GM19452 (cell line): ENCODE measurements at regions not wholly inside any gene's neighbourhood (a gene's known extent, or its start where the extent isn't known, plus 50 kb on each side); places are given as distances from the start of the nearest gene placed in this dataset.
"Not testable (repeated sequence)": the region's sequence is repeated elsewhere in the genome, so short reads cannot be mapped to it uniquely, and the experiment has no call there.

Experiments used
- ATAC-seq: cut with Tn5 transposase; IDR thresholded peaks from one replicate; pipeline ENCODE4 v1.9.1; 2021; ENCODE audit not compliant: unreplicated experiment

DNA sequence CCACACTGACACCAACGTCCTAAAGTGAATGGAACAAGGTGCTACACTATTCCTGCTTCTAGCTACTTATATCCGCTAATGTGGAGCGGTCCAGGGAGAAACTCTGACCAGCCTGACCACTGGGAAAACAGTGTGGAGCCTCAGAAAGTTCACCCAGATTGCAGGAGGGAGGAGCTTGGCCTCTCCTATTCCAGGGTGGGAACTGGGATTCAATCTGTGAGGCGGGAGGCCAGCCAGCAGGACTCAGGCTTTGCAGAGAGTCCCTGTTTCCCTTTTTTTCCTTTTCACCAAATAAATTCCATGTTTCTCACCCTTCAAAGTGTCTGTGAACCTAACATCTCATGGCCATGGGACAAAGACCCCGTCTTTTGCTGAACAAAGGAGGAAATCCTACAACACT, 86.4 kb upstream of the SEMA3C start:
- ATAC-seq, result no peak

DNA sequence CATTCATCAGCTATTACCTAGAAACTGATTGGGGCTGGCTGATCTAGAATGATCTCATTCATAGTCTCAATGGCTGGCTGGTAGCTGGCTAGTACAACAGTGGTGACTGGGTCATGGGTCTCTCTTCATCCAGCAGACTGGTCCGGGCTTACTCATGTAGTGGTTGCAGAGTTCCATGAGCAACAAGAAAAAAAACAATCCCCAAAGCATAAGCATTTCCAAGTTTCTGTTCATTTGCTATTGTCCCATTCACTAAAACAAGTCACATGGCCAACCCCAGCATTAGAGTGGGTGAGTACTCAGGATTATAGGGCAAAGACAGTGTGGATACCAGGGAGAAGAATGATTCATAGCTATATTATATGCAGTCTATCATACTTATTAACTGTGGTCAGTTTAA, 85.2 kb upstream of the SEMA3C start:
- ATAC-seq, result no peak

- ATAC-seq, result no peak
Measured at GRCh38 chr7:81003326-81003725, 84.5 kb upstream of the SEMA3C start.

DNA sequence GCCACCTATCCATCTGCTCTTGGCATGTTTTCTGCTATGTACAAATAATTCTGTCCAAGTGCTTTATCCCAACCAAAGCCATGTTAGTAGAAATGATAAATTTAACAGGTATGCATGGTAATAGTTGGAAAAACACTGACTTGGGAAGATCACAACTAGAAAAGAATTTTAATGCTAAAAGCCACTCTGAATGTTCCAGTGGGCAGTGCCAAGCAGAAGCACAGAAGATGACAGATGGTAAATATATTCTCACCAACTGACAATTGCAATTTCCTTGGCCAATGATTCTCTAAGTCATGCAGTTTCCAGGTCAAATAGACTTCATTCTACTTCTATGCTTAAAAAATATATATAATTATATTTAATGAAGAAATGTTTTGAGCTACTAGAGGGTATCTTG, 83.6 kb upstream of the SEMA3C start:
- ATAC-seq, result no peak

DNA sequence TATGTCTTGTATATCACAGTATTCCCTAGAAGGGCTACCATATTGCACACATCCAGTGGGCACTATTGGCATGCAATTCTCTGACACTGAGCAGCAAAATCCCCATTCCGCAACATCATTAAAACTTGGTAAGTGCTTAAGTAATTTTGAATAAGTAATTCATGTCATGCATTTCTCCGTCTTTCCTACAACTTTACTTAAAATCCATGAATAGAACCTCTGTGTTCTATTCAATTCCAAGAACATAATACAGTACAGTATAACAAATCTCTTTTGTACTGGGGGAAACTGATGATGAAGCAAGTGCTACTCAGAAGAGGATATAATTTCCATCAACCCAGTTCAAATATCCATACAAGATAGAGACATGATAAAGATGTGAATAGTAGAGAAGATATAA, 80.9 kb upstream of the SEMA3C start:
- ATAC-seq, result no peak

DNA sequence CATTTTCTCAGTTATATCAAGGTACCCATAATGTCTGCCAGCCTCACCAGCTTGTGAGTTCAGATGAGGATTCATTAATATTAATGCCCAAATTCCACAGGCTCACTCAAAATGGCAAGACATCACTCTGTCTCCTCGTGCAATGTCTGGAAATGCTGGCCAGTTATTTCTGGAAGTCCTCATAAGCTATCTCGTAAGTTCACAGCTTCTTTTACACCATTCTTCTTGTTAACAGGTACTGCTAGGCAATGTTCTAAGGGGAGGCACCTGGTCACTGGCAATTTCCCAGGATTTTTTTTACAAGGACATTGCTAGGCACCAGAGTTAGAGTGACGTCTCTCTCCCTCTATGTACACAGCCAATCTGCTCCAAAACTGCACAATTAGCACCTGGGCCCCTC, 80.2 kb upstream of the SEMA3C start:
- ATAC-seq, result no peak

GRCh38 chr7:80997841-80998240, 79.0 kb upstream of the SEMA3C start:
- no peak for ATAC-seq

DNA sequence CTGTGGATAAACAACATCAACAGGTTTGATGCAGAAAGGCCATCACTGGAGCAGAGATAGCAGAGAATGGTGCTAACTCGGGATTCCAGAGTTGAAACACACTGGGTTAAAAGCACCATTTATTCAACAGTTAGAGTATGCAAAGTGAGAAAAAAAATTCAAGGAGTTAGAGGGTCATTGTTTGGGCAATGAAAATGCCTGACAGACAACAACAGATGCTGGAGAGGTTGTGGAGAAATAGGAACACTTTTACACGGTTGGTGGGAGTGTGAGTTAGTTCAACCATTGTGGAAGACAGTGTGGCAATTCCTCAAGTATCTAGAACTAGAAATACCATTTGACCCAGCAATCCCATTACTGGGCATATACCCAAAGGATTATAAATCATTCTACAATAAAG, 77.4 kb upstream of the SEMA3C start:
- not testable (repeated sequence) for ATAC-seq

GRCh38 chr7:80991654-80992053, 72.8 kb upstream of the SEMA3C start:
- ATAC-seq, result no peak

- ATAC-seq, result no peak
Measured at GRCh38 chr7:80984619-80985018, 65.8 kb upstream of the SEMA3C start.

DNA sequence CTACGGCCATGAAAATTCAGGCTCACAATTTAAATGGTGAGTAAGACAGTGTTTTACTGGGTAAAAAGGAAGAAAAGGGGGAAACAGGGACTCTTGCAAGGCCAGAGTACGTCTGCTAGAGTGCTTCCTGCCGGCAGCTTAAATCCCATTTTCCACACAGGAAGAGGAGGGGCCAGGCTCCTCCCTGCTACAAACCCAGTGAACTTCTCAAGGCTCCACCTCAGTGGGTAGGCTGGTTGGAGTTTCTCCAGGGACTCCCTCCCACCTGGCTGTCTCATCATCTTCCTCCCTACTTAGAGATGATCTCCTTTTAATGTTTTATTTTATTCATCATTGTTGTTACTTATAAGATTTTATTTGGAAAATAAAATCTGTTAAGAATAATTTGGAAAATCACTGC, 62.6 kb upstream of the SEMA3C start:
- no peak for ATAC-seq

DNA sequence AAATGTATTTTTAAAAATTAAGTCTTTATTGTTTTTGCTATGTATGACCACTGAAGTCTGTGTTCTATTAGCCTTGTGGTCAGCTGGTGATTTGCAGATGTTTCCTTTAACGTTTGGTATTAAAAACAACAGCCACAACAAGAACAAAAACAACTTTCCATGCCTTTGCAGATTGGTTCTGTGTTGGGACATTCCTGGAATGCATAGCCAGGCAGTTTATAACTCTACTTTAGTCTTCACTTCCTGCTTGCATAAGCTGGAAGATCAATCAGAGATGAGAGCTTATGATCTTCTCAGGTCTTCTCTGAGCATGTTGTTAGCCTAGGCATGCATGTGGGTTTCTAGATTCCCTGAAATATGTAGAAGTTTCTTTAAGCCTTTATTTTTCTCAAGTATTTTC, 58.9 kb upstream of the SEMA3C start:
- ATAC-seq, result no peak

- no peak for ATAC-seq
Measured at GRCh38 chr7:80974396-80975358, 55.8 kb upstream of the SEMA3C start.

GRCh38 chr7:80971225-80971624, 52.4 kb upstream of the SEMA3C start:
- no peak for ATAC-seq
